ENCODE measurements at regions not wholly inside any gene's neighbourhood (a gene's known extent, or its start where the extent isn't known, plus 50 kb on each side); places are given as distances from the start of the nearest gene placed in this dataset.
"Not testable (repeated sequence)": the region's sequence is repeated elsewhere in the genome, so short reads cannot be mapped to it uniquely, and the experiment has no call there.

DNA sequence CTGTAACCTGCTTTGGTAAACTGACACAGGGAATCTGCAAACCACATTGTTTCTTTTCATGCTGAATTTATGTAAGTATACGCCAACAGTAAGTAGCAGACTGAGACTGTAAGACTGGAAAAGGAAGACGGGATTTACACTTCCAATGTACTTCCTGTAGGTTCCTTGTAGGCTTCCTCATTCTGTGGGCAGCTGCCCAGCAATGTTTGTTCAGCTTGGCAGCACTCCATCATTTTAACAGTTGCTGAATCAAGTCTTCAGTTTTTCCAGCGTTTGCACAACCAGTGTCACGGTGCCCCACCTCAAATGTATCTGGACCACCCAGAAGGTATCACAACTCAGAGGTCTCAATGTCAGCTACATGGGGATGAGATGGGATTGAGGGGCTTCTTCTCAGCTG lies 232.6 kb downstream of the PRDM9 start:
- no peak for DNase-seq (ENCODE audit: low read depth)
- TF ChIP-seq, protein P1, sequence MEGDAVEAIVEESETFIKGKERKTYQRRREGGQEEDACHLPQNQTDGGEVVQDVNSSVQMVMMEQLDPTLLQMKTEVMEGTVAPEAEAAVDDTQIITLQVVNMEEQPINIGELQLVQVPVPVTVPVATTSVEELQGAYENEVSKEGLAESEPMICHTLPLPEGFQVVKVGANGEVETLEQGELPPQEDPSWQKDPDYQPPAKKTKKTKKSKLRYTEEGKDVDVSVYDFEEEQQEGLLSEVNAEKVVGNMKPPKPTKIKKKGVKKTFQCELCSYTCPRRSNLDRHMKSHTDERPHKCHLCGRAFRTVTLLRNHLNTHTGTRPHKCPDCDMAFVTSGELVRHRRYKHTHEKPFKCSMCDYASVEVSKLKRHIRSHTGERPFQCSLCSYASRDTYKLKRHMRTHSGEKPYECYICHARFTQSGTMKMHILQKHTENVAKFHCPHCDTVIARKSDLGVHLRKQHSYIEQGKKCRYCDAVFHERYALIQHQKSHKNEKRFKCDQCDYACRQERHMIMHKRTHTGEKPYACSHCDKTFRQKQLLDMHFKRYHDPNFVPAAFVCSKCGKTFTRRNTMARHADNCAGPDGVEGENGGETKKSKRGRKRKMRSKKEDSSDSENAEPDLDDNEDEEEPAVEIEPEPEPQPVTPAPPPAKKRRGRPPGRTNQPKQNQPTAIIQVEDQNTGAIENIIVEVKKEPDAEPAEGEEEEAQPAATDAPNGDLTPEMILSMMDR (IDR thresholded peaks at IDR 0.05; ENCODE audit: insufficient read depth, low read depth, low read length) = no peak
- no peak overlapping the region for H3K4me3 ChIP-seq (ENCODE audit: low read depth, low read length)

DNA sequence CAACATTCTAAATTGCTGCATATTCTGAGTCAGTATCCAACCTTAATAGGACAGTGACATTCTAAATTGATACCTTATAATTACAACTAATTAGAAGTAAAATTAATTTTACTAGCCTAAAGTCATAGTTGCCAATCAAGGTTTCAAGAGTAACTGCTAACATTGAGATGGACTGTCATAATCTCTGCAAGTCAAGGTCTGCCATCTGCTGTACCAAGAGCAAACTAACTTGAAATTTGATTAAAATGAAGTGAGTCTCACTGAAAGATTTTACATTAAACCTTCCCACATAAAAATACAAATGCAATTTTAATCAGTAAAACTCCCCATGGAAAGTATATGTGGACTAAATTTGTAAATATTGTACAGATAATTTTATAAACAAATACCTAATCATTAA lies 235.3 kb downstream of the PRDM9 start:
- no peak overlapping the region for H3K4me3 ChIP-seq (ENCODE audit: low read depth, low read length)
- TF ChIP-seq, protein P1 (IDR thresholded peaks at IDR 0.05; ENCODE audit: insufficient read depth, low read depth, low read length) = no peak
- DNase-seq (ENCODE audit: low read depth) = no peak

DNA sequence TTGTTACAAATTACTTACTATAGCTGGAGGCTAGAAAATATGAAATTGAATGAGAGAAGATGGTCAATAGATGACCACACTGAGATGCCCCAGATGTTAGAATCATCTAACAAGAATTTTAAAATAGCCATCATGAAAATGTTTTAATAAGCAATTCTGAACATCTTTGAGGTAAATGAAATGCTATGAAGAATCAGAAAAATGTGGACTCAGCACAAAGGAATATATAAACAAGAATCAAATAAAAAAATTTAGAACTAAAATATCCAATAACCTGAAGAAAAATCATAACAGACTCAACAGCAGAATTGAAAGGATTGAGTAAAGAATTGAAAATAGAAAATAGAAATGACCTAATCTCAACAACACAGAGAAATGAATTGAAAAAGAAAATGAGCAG lies 248.5 kb downstream of the PRDM9 start:
- TF ChIP-seq, protein P1 (IDR thresholded peaks at IDR 0.05; ENCODE audit: insufficient read depth, low read depth, low read length) = no peak

DNA sequence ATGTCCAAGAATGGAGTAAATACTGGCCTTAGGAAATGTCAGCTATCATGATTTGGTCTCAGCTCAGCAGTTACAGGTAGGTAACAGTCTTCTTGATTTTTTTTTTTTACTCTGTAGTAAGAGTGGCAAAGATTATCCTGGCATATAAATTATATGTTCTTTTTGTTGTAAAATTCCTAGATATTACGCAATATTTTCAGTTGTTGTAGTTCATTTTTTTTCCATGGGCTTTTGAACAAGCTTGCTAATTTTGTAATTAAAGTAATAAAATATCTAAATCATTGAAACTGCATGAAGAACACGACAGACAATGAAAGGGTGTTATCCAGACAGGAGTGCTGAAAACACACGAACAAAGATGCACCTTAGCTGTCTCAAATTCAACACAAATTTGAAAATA lies 249.4 kb downstream of the PRDM9 start:
- H3K4me3 ChIP-seq (ENCODE audit: low read depth, low read length) = no peak overlapping the region
- TF ChIP-seq, protein P1 (IDR thresholded peaks at IDR 0.05; ENCODE audit: insufficient read depth, low read depth, low read length) = no peak
- no peak for DNase-seq (ENCODE audit: low read depth)

More for the DNA sequence above, 248.5 kb downstream of the PRDM9 start:
- no peak overlapping the region for H3K4me3 ChIP-seq (ENCODE audit: low read depth, low read length)
- no peak for DNase-seq (ENCODE audit: low read depth)

- TF ChIP-seq, protein P1 (IDR thresholded peaks at IDR 0.05; ENCODE audit: insufficient read depth, low read depth, low read length) = no peak
- no peak for DNase-seq (ENCODE audit: low read depth)
- H3K4me3 ChIP-seq (ENCODE audit: low read depth, low read length) = no peak overlapping the region
Observed at GRCh38 chr5:23763170-23763569, 255.8 kb downstream of the PRDM9 start.

DNA sequence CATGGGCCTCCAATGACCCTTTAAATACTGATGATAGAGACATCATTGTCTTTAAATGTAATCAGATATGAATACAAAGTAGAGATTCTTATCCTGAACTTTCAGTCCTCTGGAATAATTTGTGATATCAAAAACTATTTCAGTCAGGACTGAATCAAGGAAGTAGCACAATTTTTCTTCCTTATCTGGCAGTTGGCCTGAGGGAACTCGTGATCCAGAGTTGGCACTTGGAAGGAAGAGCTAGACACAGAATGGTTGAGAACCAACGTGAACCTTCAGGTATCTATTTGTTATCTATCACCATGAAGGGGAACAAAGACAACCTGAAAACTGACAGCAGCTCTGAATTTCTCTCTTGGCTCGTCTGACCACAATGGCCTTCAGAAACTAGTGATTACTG lies 269.3 kb downstream of the PRDM9 start:
- TF ChIP-seq, protein P1 (IDR thresholded peaks at IDR 0.05; ENCODE audit: insufficient read depth, low read depth, low read length) = no peak
- DNase-seq (ENCODE audit: low read depth) = no peak
- H3K4me3 ChIP-seq (ENCODE audit: low read depth, low read length) = no peak overlapping the region

DNA sequence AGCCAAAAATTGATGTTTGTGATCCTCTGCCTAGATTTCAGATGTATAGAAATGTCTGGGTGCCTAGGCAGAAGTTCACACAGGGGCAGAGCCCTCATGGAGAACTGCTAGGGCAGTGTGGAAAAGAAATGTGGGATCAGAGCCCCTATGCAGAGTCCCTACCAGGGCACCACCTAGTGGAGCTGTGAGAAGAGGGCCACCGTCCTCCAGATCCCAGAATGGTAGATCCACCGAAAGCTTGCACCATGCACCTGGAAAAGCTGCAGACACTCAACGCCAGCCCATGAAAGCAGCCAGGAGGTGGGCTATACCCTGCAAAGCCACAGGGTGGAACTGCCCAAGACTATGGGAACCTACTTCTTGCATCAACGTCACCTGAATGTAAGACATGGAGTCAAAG lies 292.9 kb downstream of the PRDM9 start:
- not testable (repeated sequence) for H3K4me3 ChIP-seq (ENCODE audit: low read depth, low read length); DNase-seq (ENCODE audit: low read depth)

All from fibroblast of villous mesenchyme (primary cell).